GM12865 (cell line): ENCODE measurements at regions not wholly inside any gene's neighbourhood (a gene's known extent, or its start where the extent isn't known, plus 50 kb on each side); places are given as distances from the start of the nearest gene placed in this dataset.

Experiments used
- DNase-seq: peaks from one replicate; pipeline ENCODE4 v3.0.0; 2010; ENCODE audit warnings: low read depth
- H3K4me3 ChIP-seq: 2 replicates; pipeline ENCODE4 v1.5.1; 2011; ENCODE audit warnings: mild to moderate bottlenecking, low read depth, low read length, control low read depth
- CTCF ChIP-seq: IDR thresholded peaks from 2 replicates; pipeline ENCODE4 v1.5.1; 2011; ENCODE audit warnings: low read length, control low read depth, low read depth, inconsistent platforms; ENCODE audit not compliant: insufficient read depth; ENCODE audit errors: missing control alignments

- TF ChIP-seq CTCF: no peak
- H3K4me3 ChIP-seq: no peak overlapping the region
Measured at GRCh38 chr16:56140645-56141044, 50.6 kb upstream of the GNAO1 start.

GRCh38 chr16:56137269-56137668, 54.0 kb upstream of the GNAO1 start:
- no peak overlapping the region for H3K4me3 ChIP-seq
- no peak for DNase-seq

More at GRCh38 chr16:56140645-56141044, 50.6 kb upstream of the GNAO1 start:
- no peak for DNase-seq

GRCh38 chr16:56136256-56136655, 55.0 kb upstream of the GNAO1 start:
- no peak overlapping the region for H3K4me3 ChIP-seq
- no peak for DNase-seq
- no peak for TF ChIP-seq CTCF

More at GRCh38 chr16:56137269-56137668, 54.0 kb upstream of the GNAO1 start:
- no peak for TF ChIP-seq CTCF

- DNase-seq: no peak
- no peak for TF ChIP-seq CTCF
- H3K4me3 ChIP-seq: no peak overlapping the region
Measured at GRCh38 chr16:56134790-56135189, 56.5 kb upstream of the GNAO1 start.

GRCh38 chr16:56125922-56126321, 65.4 kb upstream of the GNAO1 start:
- TF ChIP-seq CTCF: no peak
- no peak for DNase-seq
- H3K4me3 ChIP-seq: no peak overlapping the region

GRCh38 chr16:56122251-56122650, 69.0 kb upstream of the GNAO1 start:
- TF ChIP-seq CTCF: no peak

GRCh38 chr16:56121156-56121500, 70.2 kb upstream of the GNAO1 start:
- H3K4me3 ChIP-seq: no peak overlapping the region
- DNase-seq: peak; percentile 13
- TF ChIP-seq CTCF: no peak

More at GRCh38 chr16:56122251-56122650, 69.0 kb upstream of the GNAO1 start:
- H3K4me3 ChIP-seq: no peak overlapping the region
- no peak for DNase-seq
